ENCODE measurements at regions not wholly inside any gene's neighbourhood (a gene's known extent, or its start where the extent isn't known, plus 50 kb on each side); places are given as distances from the start of the nearest gene placed in this dataset.

DNA sequence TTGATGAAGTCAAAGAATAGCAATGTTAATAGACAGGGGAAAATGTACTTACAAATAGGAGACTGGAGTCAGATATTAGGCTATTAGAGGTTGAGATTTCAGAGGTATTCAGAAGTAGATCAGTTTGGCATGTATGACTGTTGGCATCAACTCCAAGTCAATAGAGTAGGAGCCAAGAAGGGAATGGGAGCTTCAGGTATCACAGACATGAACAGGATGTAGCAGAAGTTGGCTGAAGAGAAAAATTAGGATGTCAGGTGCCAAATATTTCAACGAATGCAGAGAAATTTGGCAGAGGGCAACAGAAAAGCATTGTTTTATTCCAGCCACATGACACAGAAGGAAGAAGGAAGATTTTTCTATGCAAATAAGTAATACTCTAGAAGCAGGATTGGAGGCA lies 69.7 kb downstream of the GLYATL1 start:
- TF ChIP-seq, protein P1, sequence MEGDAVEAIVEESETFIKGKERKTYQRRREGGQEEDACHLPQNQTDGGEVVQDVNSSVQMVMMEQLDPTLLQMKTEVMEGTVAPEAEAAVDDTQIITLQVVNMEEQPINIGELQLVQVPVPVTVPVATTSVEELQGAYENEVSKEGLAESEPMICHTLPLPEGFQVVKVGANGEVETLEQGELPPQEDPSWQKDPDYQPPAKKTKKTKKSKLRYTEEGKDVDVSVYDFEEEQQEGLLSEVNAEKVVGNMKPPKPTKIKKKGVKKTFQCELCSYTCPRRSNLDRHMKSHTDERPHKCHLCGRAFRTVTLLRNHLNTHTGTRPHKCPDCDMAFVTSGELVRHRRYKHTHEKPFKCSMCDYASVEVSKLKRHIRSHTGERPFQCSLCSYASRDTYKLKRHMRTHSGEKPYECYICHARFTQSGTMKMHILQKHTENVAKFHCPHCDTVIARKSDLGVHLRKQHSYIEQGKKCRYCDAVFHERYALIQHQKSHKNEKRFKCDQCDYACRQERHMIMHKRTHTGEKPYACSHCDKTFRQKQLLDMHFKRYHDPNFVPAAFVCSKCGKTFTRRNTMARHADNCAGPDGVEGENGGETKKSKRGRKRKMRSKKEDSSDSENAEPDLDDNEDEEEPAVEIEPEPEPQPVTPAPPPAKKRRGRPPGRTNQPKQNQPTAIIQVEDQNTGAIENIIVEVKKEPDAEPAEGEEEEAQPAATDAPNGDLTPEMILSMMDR (IDR thresholded peaks at IDR 0.05) = no peak
- TF ChIP-seq POLR2A (IDR thresholded peaks at IDR 0.05) = no peak

Measured in right lobe of liver (tissue), 4 donors.